ENCODE measurements at regions not wholly inside any gene's neighbourhood (a gene's known extent, or its start where the extent isn't known, plus 50 kb on each side); places are given as distances from the start of the nearest gene placed in this dataset.

DNA sequence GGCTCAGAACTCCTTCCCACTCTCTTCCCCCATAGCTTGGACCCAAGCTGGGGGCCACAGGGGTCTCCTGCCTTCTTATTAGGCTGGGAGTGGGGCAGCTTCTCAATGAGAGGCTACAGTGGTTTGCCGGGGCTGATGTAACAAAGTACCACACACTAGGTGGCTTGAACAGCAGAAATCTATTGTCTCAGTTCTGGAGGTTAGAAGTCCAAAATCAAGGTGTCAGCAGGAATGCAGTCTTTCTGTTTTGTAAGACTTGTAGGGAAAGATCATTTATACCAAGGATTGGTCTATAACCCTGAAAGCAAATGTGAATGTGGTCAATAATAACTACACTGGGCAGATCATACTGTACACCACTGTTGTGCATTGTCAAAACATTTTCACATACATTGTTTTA, 124.5 kb upstream of the ARHGAP5 start:
- Histone ChIP-seq H3K9ac (ENCODE audit: insufficient read depth, low read length) (no peak overlapping the region), H3K9me3 (ENCODE audit: control insufficient read depth, insufficient read depth, low read depth, low read length) (no peaks in the 10 kb centered on the region), H3K27me3 (ENCODE audit: control insufficient read depth, insufficient read depth, low read length) (no peaks in the 10 kb centered on the region), H3K27ac (ENCODE audit: insufficient read depth, low read length) (no peak overlapping the region), H4K20me1 (ENCODE audit: control insufficient read depth, extremely low read depth, insufficient read depth, low read length) (no peaks in the 10 kb centered on the region), H3K79me2 (ENCODE audit: control insufficient read depth, insufficient read depth, low read length) (no peaks in the 10 kb centered on the region), H3K4me1 (ENCODE audit: control insufficient read depth, extremely low read depth, insufficient read depth, low read length) (peaks cover 4% of the 10 kb centered on the region), H3K36me3 (ENCODE audit: control insufficient read depth, insufficient read depth, low read length) (no peaks in the 10 kb centered on the region), H3K4me2 (ENCODE audit: extremely low read depth, insufficient read depth, low read length) (no peak overlapping the region), H2AFZ (ENCODE audit: low read length) (no peak overlapping the region), H3K4me3 (replicated peaks in 1 of 4; ENCODE audit: control extremely low read depth in 1 of 4, insufficient read depth in 1 of 4, low read depth in 3 of 4, low read length in 4 of 4) (no peak overlapping the region)
- DNase-seq (ENCODE audit: low read depth in 2 of 2) = no peak
- TF ChIP-seq, protein P1, sequence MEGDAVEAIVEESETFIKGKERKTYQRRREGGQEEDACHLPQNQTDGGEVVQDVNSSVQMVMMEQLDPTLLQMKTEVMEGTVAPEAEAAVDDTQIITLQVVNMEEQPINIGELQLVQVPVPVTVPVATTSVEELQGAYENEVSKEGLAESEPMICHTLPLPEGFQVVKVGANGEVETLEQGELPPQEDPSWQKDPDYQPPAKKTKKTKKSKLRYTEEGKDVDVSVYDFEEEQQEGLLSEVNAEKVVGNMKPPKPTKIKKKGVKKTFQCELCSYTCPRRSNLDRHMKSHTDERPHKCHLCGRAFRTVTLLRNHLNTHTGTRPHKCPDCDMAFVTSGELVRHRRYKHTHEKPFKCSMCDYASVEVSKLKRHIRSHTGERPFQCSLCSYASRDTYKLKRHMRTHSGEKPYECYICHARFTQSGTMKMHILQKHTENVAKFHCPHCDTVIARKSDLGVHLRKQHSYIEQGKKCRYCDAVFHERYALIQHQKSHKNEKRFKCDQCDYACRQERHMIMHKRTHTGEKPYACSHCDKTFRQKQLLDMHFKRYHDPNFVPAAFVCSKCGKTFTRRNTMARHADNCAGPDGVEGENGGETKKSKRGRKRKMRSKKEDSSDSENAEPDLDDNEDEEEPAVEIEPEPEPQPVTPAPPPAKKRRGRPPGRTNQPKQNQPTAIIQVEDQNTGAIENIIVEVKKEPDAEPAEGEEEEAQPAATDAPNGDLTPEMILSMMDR (conservative IDR thresholded peaks at IDR 0.05 in 1 of 2, IDR thresholded peaks at IDR 0.05 in 1 of 2; ENCODE audit: low read depth in 1 of 2, low read length in 2 of 2) = no peak
- TF ChIP-seq EZH2 (IDR thresholded peaks at IDR 0.05; ENCODE audit: low read length, missing control alignments) = no peak

DNA sequence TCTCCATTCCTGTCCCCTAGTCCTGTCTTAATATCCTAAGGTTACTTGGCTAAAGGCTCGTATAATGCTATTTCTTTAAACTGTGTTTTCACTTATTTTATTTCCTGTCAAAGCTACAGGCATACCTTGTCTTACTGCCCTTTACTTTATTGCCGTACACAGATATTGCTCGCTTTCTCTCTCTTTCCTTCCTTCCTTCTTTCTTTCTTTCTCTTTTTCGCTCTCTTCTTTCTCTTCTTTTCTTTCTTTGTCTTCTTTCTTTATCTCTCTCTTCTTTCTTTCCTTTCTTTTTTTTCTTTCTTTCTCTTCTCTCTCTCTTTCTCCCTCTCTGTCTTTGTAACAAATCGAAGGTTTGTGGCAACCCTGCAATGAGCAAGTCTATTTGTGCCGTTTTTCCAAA, 123.9 kb upstream of the ARHGAP5 start:
- H3K9me3 ChIP-seq (ENCODE audit: control insufficient read depth, insufficient read depth, low read depth, low read length) = no peaks in the 10 kb centered on the region
- no peak overlapping the region for H3K4me3 ChIP-seq (replicated peaks in 1 of 4; ENCODE audit: control extremely low read depth in 1 of 4, insufficient read depth in 1 of 4, low read depth in 3 of 4, low read length in 4 of 4)
- no peak for DNase-seq (ENCODE audit: low read depth in 2 of 2)
- H3K4me2 ChIP-seq (ENCODE audit: extremely low read depth, insufficient read depth, low read length) = no peak overlapping the region
- no peaks in the 10 kb centered on the region for H4K20me1 ChIP-seq (ENCODE audit: control insufficient read depth, extremely low read depth, insufficient read depth, low read length)
- TF ChIP-seq EZH2 (IDR thresholded peaks at IDR 0.05; ENCODE audit: low read length, missing control alignments) = no peak
- TF ChIP-seq, protein P1 (conservative IDR thresholded peaks at IDR 0.05 in 1 of 2, IDR thresholded peaks at IDR 0.05 in 1 of 2; ENCODE audit: low read depth in 1 of 2, low read length in 2 of 2) = no peak
- peaks cover 4% of the 10 kb centered on the region for H3K4me1 ChIP-seq (ENCODE audit: control insufficient read depth, extremely low read depth, insufficient read depth, low read length)
- H3K9ac ChIP-seq (ENCODE audit: insufficient read depth, low read length) = no peak overlapping the region
- H3K27me3 ChIP-seq (ENCODE audit: control insufficient read depth, insufficient read depth, low read length) = no peaks in the 10 kb centered on the region
- no peak overlapping the region for H2AFZ ChIP-seq (ENCODE audit: low read length)
- H3K36me3 ChIP-seq (ENCODE audit: control insufficient read depth, insufficient read depth, low read length) = no peaks in the 10 kb centered on the region
- H3K27ac ChIP-seq (ENCODE audit: insufficient read depth, low read length) = no peak overlapping the region
- no peaks in the 10 kb centered on the region for H3K79me2 ChIP-seq (ENCODE audit: control insufficient read depth, insufficient read depth, low read length)

DNA sequence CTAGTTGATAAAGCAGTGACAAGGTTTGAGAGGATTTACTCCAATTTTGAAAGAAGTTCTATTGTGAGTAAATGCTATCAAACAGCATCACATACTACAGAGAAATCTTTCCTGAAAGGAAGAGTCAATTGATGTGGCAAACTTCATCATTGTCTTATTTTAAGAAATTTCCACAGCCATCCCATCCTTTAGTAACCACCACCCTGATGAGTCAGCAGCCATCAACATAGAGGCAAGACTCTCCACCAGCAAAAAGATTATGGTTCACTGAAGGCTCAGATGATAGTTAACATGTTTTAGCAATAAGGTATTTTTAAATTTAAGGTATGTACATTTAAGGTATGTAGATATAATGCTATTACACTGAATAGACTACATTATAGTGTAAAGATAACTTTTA, 122.1 kb upstream of the ARHGAP5 start:
- Histone ChIP-seq H3K36me3 (ENCODE audit: control insufficient read depth, insufficient read depth, low read length) (no peaks in the 10 kb centered on the region), H3K27me3 (ENCODE audit: control insufficient read depth, insufficient read depth, low read length) (no peaks in the 10 kb centered on the region), H4K20me1 (ENCODE audit: control insufficient read depth, extremely low read depth, insufficient read depth, low read length) (no peaks in the 10 kb centered on the region), H3K4me2 (ENCODE audit: extremely low read depth, insufficient read depth, low read length) (no peak overlapping the region), H3K79me2 (ENCODE audit: control insufficient read depth, insufficient read depth, low read length) (no peaks in the 10 kb centered on the region), H3K27ac (ENCODE audit: insufficient read depth, low read length) (no peak overlapping the region), H3K9ac (ENCODE audit: insufficient read depth, low read length) (no peak overlapping the region), H3K9me3 (ENCODE audit: control insufficient read depth, insufficient read depth, low read depth, low read length) (no peaks in the 10 kb centered on the region), H3K4me3 (replicated peaks in 1 of 4; ENCODE audit: control extremely low read depth in 1 of 4, insufficient read depth in 1 of 4, low read depth in 3 of 4, low read length in 4 of 4) (no peak overlapping the region), H3K4me1 (ENCODE audit: control insufficient read depth, extremely low read depth, insufficient read depth, low read length) (peaks cover 4% of the 10 kb centered on the region), H2AFZ (ENCODE audit: low read length) (no peak overlapping the region)
- DNase-seq (ENCODE audit: low read depth in 2 of 2) = peak in 1 of 2 donors; percentile 62
- TF ChIP-seq, protein P1 (conservative IDR thresholded peaks at IDR 0.05 in 1 of 2, IDR thresholded peaks at IDR 0.05 in 1 of 2; ENCODE audit: low read depth in 1 of 2, low read length in 2 of 2) = no peak
- no peak for TF ChIP-seq EZH2 (IDR thresholded peaks at IDR 0.05; ENCODE audit: low read length, missing control alignments)

Measured in fibroblast of lung (primary cell).